Pons (tissue), 1 donor: ENCODE measurements at regions not wholly inside any gene's neighbourhood (a gene's known extent, or its start where the extent isn't known, plus 50 kb on each side); places are given as distances from the start of the nearest gene placed in this dataset.

ENCODE experiments used
- DNase-seq: peaks from one replicate; pipeline ENCODE4 v3.0.0-alpha.2; 2016; ENCODE audit warnings: low spot score

DNA sequence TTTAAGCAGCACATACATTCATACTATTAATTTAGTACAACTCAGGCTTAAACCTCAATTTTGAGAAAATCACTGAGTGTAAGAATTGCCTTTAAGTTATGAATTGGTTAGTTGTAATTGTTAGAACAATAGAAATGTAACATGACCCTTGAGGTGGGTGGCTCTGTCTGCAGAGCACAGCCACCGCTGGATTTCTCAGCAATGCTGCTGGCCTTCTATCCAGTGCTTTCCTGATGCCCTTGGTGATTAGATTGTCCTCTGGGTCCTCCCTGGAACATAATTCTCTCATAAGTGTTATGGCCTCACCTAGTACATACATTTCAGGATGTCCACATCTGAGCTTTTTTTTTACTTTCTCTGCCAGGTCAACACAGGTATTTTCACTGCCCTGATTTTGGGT, 213.2 kb downstream of the SLC7A11 start:
- no peak for DNase-seq

DNA sequence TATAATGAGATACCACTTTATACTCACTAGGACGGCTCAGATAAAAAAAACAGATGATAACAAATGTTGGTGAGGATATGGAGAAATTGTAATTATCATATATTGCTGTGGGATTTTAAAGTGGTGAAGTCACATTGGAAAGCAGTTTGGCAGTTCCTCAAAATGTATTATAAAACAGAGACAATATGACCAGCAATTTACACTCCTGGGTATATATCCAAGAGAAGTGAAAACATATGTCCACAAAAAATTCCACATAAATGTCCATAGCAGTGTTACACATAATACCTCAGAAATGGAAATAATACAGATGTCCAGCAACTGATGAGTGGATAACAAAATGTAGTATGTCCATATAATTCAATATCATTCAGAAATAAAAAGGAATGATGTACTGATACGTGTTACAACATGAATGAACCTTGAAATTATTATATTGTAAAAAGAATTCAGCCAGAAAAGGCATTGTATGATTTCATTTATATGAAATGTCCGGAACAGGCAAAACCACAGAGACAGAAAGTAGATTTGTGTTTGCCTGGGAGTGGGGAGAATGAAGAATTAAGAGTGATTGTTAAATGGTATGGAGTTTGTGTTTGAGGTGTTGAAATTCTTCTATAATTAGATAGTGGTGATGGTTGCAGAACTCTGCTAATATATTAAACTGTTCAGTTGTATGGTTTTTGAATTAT, 220.9 kb downstream of the SLC7A11 start:
- DNase-seq = no peak

DNA sequence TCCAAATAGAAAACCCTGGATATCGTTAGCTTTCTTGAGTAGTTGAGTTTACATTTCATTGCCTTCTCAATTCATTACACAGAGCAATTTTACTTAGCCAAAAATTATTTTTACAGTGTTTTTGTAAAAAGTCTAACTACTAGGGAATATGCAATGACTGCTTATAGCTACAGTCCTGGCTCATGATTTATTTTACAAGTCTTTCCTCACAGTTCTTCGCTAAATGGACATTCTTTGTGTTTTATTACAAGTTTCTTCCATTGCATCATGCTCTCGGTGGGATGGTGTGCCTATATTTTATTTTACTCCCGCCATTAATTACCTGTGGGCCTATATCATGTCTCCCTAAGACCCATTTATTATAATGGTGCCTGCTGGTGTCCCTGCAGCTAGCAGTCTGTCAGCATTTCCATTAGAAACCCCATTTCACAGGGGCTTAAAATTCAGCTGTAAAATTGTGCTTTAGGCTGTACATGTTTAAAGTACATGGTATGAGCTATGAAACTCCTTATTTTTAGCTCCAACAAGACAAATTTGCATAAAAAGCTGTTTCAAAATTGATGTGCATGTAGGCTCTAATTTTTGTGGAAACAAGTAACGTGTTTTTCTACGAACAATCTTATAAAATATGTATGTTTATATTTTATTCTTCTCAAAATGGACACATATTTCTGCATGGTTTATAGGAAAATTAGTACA, 227.4 kb downstream of the SLC7A11 start:
- DNase-seq = no peak

DNA sequence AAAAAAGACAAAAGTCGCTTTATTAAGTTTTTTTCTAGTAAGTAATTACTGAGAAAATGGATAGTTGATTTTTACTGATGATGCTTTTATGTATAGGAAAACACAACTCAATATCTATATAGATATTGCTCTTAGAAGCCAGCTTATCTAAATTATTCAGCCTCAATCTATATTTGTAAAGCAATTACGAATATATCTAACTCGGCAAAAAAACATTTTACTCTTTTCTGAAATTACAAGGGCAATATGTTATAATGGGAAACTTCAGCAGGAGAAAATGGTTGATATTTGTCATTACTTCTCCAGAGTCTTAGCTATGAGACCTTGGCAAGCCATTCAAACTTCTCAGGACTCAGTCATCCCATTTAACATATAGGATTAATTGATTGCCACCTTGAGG, 228.5 kb downstream of the SLC7A11 start:
- DNase-seq = no peak

DNA sequence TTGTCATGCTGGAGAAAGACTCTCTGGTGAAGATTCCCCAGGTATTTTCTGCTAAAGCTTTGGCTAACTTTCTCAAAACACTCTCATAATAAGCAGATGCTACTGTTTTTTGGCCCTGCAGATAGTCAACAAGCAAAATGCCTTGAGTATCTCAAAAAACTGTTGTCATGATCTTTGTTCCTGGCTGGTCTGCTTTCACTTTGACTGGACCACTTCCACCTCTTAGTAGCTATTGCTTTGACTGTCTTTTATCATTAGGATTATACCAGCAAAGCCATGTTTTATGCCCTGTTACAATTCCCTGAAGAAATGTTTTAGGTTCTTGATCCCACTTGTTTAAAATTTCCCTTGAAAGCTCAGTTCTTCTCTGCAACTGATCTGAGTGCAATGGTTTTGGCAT, 231.5 kb downstream of the SLC7A11 start:
- peak; percentile 41 for DNase-seq

DNA sequence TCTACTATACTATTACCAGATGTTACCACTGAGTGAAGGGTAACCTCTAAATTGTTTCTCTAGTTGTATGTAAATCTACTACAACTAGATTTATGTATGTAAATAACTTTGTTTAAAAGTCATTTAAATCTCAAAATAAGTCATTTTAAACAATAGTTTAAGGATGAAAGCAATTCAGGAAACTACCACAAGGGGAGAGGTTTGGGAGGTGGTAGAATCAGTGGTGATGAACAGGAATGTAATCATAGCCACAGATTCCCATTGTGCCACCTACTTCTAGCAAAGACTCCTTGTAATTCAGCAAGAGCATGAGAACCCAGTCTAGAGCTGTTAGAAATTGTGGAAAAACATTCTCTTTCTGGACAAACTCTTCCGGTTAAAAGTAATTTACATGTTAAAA, 234.6 kb downstream of the SLC7A11 start:
- DNase-seq = no peak

DNA sequence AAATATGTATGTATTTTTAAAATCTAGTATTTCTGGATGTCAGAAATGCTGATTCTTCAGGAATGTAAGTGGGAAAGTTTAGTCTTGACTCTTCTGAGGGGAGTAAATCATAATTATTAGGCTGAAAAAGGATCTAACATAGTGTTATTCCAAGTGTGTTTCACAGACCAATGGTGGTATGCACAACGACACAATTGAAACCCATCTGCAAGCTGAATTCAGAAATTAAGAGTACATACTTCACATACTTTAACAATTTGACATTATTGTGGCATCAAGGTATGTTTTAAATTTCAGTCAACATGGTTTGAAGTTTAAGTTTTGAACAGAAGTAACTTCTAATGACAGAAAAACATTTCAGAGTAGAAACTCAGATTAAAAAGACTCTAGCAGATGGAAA, 236.7 kb downstream of the SLC7A11 start:
- DNase-seq = no peak

DNA sequence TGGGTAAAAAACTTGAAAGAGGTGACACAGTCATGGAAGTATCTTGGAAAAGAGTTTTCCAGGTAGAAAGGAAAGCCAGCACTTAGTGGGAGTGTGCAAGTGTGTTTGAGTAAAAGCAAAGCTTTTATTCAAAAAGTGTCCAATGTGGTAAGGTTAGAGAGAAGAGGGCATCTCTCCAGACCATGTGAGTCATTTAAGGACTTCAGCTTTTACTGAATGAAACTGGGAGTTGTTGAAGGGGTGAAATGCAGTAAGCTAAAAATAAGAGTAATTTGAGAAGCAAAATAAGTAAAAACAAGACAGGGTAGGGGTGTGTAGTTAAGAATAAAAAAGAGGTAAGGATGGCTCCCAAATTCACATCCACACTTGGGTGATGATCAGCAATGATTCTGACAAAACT, 238.9 kb downstream of the SLC7A11 start:
- DNase-seq = no peak

DNA sequence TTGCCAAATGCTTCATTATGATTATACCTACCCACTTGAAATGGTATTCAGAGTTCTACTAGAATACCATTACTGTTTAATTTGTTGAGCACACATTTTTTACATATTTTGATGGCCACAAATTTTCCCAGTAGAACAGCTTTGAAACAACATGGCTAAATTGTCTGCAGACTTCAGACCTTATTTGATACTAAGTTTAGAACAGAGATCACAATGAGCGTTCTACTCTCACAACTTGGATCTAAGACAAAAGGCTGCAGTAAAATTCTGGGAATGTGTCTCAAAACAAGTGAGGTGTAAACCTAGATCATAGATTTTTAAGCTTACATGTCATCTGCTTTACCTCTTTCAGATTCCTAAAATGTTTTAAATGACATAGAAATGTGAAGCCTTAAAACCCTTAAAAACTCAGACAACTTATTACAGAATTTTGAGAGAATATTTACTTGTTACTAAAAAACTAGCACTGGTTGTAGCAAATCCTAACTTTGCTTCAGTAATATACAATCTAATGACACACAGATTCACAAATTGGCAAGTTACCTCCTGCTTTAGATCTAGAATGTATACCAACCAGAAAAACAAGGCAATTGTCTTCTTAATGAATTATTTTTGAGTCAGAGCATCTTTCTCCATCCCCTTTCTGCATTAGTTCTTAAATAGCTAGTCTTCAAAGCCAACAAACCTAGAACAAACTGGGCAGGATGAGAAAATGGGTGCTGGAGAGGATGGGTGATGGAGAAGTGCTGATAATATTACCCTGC, 243.3 kb downstream of the SLC7A11 start:
- no peak for DNase-seq

DNA sequence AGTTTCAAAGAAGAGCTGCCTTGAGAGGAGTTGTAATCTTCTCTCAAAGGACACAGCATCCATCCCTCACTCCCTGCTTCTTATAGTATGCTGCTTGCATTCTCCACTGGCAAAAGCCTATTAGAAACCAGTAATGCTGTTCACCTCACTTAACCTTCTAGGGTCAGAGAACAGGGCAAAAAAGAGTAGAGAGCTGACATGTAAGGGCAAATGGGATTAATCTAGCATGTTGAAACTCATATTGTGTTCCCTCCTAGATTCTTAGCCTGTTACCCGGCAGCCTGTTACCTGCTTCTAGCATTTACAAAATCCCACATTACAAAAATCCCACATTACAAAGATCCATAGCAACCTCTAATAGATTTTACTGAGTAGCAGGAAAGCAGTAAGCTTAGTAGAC, 244.7 kb downstream of the SLC7A11 start:
- DNase-seq = no peak

DNA sequence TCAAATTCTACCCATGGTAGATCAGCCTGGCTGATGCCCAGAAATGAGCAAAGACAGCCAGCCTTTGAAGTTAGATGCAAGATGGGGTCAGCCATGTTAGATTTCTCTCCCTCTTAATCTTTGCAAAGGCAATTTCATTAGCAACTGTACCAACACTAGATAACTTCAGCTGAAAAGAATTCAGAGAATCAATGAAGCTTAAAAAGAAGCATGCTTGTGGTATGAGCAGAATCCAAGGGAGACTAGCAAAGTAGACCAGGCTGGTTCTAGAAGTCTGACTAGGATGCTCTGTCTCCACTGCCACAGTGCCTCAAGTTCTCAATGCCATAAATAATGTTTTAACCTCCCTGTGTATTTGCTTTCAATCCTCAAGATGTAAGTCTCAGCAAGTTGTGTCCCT, 247.3 kb downstream of the SLC7A11 start:
- DNase-seq = no peak

DNA sequence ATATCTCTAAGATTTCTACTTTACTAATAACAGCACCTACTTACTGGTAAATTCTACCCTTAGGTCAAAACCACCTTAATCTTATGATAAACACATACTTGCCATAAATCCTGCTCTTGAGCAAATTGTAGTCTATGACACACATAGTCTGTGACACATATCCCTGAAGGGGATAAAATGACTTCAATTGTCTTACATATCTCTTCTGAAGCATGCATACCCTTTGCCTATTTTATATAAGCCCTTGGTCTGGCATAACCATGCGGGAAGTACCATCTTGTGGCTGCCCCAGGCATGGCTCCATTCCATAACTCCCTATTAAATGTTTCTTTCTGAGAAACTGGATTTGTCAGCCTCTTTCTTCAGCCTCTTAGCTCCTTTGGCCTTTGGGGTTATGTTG, 248.9 kb downstream of the SLC7A11 start:
- no peak for DNase-seq

DNA sequence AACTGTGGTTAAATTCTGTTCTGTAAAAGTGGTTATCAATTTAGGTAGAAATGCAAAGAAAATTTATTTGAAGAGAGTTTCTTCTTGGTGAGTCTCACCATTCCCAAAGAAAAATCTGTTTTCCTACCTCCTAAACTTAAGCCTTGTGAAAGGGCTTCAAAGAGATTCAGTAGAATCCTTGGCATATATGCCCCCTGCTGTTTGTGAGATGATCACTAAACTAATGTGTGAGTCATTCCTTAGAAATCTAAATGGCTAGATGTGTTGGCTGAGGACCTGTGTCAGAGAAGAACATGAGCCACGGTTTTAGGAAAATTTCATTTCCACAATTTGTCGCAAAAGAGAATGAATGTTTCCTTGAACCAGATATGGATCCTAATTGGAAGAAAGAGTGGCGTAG, 260.9 kb downstream of the SLC7A11 start:
- no peak for DNase-seq

DNA sequence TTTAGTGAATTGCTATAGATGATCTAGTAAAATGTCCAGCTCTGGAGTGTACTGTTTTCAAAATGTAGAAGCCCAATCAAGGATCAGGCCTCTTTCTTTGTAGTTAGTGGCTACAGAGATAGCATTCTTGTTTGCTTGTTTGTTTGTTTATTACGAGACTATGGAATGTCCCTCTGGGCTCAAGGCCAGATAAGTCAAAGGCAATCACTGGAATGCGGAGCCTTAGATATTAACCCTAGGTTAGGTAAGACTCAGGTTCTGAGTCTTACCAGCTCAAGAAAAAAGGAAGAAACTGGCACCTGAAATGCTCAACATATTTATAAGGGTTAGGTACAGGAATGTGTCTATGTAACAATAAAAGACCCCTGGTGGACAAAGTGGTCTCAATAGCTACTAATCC, 261.5 kb downstream of the SLC7A11 start:
- DNase-seq = no peak

DNA sequence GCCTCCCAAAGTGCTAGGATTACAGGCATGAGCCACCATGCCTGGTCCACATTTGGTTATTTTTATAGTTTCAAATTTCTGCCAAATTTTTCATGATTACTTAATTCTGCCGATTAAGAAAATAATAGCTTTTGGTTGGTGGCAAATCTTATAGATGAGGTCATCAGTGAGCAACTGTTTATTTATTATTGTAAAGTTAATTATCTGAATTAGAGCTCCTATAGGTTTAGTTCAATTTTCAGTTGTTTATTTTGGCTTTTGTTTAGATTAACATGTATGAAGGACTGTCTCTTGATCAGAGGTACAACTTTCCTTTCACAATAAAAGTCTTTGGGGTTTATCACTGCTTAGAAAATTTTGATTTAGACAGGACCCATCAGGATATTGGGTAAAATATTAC, 262.2 kb downstream of the SLC7A11 start:
- no peak for DNase-seq

DNA sequence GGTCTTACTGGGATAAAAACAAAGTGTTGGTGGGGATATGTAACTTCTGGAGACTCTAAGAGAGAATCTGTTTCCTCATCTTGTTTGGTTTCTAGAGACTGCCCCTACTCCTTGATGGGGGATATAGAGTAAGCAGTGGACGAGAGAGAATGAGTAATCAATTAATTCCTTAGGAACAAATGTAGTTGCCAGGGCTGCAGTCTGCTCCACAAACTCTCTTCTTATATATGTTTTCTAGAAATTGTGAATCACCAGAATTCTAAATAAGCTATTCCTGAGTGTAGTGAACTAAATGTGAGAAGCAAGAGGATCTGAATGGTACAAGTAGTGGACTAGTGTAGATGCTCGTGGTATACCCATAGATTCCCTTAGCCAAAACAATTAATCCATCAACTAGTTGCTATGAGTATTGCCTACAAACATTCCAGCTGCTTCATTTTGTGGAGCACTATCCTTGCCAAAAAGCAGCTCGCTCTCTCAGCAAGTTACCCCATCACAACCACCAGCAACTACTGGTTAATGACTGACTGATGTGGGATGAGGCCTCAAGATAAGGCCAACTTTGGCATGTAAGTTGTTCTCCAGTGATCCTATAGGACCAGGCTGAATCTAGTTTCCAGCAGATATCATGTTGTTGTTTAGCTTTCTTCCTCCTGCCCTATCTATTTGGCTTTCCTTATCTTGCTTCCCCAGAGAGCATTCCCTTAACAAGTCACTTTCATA, 273.0 kb downstream of the SLC7A11 start:
- no peak for DNase-seq

DNA sequence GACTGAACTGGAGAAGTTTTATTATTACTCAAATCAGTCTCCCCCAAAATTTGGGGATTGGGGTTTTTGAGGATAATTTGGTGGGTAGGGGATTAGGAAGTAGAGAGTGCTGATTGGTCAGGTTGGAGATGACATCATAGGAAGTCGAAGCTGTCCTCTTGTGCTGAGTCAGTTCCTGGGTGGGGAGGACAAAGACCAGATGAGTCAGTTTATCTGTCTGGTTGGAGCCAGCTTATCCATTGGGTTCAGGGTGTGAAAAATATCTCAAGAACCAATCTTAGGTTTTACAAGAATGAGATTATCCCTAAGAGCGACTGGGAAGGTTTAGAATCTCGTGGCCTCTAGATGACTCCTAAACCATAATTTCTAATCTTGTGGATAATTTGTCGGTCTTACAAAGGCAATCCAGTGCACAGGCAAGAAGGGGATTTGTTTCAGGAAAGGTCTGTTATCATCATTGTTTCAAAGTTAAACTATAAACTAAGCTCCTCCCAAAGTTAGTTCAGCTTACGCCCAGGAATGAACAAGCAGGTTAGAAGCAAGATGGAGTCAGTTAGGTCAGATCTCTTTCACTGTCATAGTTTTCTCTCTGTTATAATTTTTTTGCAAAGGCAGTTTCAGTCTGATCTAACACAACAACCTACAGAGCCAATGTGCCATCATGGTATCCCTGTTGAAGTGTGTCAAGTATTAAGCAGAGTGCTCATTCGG, 274.5 kb downstream of the SLC7A11 start:
- no peak for DNase-seq

DNA sequence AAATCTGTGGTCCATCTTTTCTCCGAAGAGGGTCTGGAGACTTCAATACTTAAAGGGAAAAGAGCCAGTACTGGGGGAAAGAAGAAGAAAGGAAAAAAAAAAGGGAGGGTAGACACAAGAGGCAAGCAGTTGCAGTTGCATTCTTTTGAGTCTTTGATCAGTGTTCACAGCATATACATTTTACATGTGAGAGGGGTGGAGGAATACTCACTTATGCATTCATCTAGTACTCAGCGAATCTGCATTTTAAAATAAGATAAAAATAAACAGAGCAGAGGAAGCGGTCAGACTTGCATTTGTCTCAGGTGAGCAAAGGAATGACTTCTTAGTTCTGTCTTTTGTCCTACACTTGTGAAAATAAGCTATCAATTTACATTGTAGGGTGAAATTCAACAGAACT, 275.6 kb downstream of the SLC7A11 start:
- DNase-seq = no peak

DNA sequence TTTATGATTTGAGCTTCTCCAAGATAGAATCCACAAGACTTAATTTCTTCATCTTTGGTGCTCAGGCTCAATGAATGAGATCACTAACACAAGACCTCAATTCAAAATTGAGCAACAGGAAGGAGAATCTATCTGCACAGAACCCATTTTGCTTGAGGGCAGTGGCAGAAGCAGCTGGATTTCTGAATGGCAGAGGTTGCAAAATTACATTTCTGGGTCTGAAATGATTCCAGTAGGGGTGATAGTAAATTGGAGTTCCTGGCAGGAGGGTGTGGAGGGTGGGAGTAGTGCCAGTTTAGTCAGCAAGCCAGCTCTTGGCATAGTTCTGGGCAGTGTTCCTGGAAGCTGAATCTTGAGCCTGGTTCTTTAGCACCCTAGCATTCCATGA, 281.1 kb downstream of the SLC7A11 start:
- peak; percentile 16 for DNase-seq

DNA sequence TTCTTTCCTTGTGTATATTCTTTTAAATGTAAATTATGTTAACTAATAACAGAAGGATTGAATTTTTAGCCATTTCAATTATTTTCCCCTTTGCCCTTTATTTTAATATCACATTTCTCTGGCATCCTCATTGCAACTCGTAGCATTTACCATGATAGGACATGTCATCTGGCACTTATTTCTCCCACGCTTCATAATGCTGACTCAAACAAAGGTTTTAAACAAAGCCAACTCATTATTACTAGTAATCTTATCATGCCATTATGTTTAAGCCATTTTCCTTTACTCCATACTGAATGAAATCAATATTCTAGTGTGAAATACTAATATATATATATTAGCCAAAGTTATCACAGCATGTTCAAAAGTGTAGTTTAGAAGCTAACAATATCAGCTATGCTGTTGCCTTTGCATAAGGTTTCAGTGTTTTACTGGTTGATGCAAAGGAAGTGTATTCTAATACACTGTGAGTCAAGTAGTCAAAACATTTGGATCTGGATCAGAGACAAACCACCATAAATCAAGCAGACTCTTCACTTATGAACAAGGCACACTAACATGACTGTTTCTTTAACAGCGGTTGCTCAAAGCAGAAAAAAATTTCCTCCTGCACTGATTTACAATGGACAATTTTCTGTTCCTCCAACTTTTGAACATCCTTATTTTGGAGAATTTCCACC, 281.6 kb downstream of the SLC7A11 start:
- no peak for DNase-seq

DNA sequence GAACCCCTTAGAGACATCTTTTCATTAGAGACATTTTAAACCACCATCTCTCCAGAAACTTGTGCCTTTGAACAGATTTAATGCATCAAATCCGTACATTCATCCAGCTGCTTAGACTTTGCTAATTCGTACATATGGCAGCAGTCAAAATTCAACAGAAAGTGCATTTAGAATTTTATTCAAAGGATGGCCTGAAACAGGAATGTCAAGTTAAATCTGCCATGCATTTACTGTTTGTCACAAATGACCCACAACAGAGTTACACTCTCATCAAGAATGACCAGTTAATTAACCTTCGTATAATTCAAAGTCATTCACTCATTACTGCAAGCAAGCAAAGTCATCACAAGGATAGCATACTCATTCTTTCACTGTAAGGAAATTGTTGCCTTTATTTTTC, 284.3 kb downstream of the SLC7A11 start:
- DNase-seq = no peak
